Nephron progenitor cell (in vitro differentiated cells): ENCODE measurements at regions not wholly inside any gene's neighbourhood (a gene's known extent, or its start where the extent isn't known, plus 50 kb on each side); places are given as distances from the start of the nearest gene placed in this dataset.
"Not testable (repeated sequence)": the region's sequence is repeated elsewhere in the genome, so short reads cannot be mapped to it uniquely, and the experiment has no call there.

ENCODE experiments used
- DNase-seq: peaks from one replicate; pipeline ENCODE4 v3.0.0; 2021
- H3K27ac Mint-ChIP-seq: 2 replicates; pipeline ENCODE4 v1.8.0; 2021; ENCODE audit warnings: mild to moderate bottlenecking, moderate library complexity, mixed read lengths
- H3K27me3 Mint-ChIP-seq: 2 replicates; pipeline ENCODE4 v1.8.0; 2021; ENCODE audit warnings: mild to moderate bottlenecking, low read depth, mixed read lengths; ENCODE audit not compliant: poor library complexity
- H3K36me3 Mint-ChIP-seq: 2 replicates; pipeline ENCODE4 v1.8.0; 2021; ENCODE audit warnings: low read depth, mixed read lengths
- H3K4me1 Mint-ChIP-seq: 2 replicates; pipeline ENCODE4 v1.8.0; 2021; ENCODE audit warnings: mixed read lengths
- H3K4me3 Mint-ChIP-seq: 2 replicates; pipeline ENCODE4 v1.8.0; 2021; ENCODE audit warnings: mild to moderate bottlenecking, moderate library complexity, mixed read lengths
- H3K9me3 Mint-ChIP-seq: 2 replicates; pipeline ENCODE4 v1.8.0; 2021; ENCODE audit warnings: mild to moderate bottlenecking, moderate library complexity, mixed read lengths
- CTCF ChIP-seq: fragments of 200-600 bp; sonication (generic); IDR thresholded peaks from 2 replicates; pipeline ENCODE4 v1.5.0; 2021; ENCODE audit warnings: antibody characterized with exemption

GRCh38 chr10:44005788-44006099 is 357.1 kb upstream of the ZNF32 start:
- peaks cover 44% of the 10 kb centered on the region for H3K4me1 Mint-ChIP-seq

GRCh38 chr10:44004913-44005787 is 356.5 kb upstream of the ZNF32 start:
- Mint-ChIP-seq H3K9me3 (no peaks in the 10 kb centered on the region), H3K27me3 (peaks cover 4% of the 10 kb centered on the region), H3K4me3 (no peak overlapping the region), H3K27ac (no peak overlapping the region), H3K4me1 (peaks cover 38% of the 10 kb centered on the region), H3K36me3 (no peaks in the 10 kb centered on the region)
- DNase-seq, result no peak
- TF ChIP-seq CTCF, result no peak

More at GRCh38 chr10:44005788-44006099, 357.1 kb upstream of the ZNF32 start:
- Mint-ChIP-seq H3K36me3 (no peaks in the 10 kb centered on the region), H3K9me3 (no peaks in the 10 kb centered on the region), H3K4me3 (no peak overlapping the region), H3K27me3 (peaks cover 4% of the 10 kb centered on the region), H3K27ac (no peak overlapping the region)
- DNase-seq, result no peak
- TF ChIP-seq CTCF, result no peak

GRCh38 chr10:43998021-43998809 is 349.5 kb upstream of the ZNF32 start:
- Mint-ChIP-seq H3K27ac (peak overlapping the region; percentile 30), H3K36me3 (peaks cover 5% of the 10 kb centered on the region), H3K4me3 (no peak overlapping the region), H3K27me3 (no peaks in the 10 kb centered on the region), H3K4me1 (peaks cover 24% of the 10 kb centered on the region), H3K9me3 (peaks cover 30% of the 10 kb centered on the region)
- no peak for DNase-seq
- no peak for TF ChIP-seq CTCF

GRCh38 chr10:43997330-43997729 is 348.6 kb upstream of the ZNF32 start:
- peaks cover 35% of the 10 kb centered on the region for H3K9me3 Mint-ChIP-seq
- peaks cover 5% of the 10 kb centered on the region for H3K36me3 Mint-ChIP-seq
- no peak for TF ChIP-seq CTCF
- H3K4me1 Mint-ChIP-seq, result peaks cover 24% of the 10 kb centered on the region
- H3K27me3 Mint-ChIP-seq, result peaks cover 3% of the 10 kb centered on the region
- no peak for DNase-seq
- no peak overlapping the region for H3K4me3 Mint-ChIP-seq
- peak overlapping the region; percentile 32 for H3K27ac Mint-ChIP-seq

GRCh38 chr10:43994539-43994938 is 345.9 kb upstream of the ZNF32 start:
- Mint-ChIP-seq H3K4me3 (no peak overlapping the region), H3K27me3 (peaks cover 13% of the 10 kb centered on the region), H3K4me1 (peaks cover 24% of the 10 kb centered on the region), H3K9me3 (peaks cover 61% of the 10 kb centered on the region), H3K27ac (no peak overlapping the region), H3K36me3 (peaks cover 19% of the 10 kb centered on the region)
- no peak for DNase-seq
- TF ChIP-seq CTCF, result no peak

- Mint-ChIP-seq H3K27me3 (peaks cover 17% of the 10 kb centered on the region), H3K9me3 (peaks cover 77% of the 10 kb centered on the region), H3K36me3 (peaks cover 19% of the 10 kb centered on the region), H3K4me1 (peaks cover 11% of the 10 kb centered on the region)
- DNase-seq, H3K27ac Mint-ChIP-seq, H3K4me3 Mint-ChIP-seq: not testable (repeated sequence)
These were observed 344.1 kb upstream of the ZNF32 start for GRCh38 chr10:43992816-43993215.
